Activated naive CD4-positive, alpha-beta T cell treated with anti-CD3 and anti-CD28 coated beads, Interleukin-2, amount 10 ng/mL, durations not matched to agents 7 days and 5 days (primary cell): ENCODE measurements at regions not wholly inside any gene's neighbourhood (a gene's known extent, or its start where the extent isn't known, plus 50 kb on each side); places are given as distances from the start of the nearest gene placed in this dataset.
"Not testable (repeated sequence)": the region's sequence is repeated elsewhere in the genome, so short reads cannot be mapped to it uniquely, and the experiment has no call there.

ENCODE experiments used
- CTCF ChIA-PET: fragments of 350-600 bp; sonication (Branson Sonifier 250); formaldehyde crosslinking; loops from one replicate; lab custom pipeline; 2021; ENCODE audit warnings: antibody characterized with exemption; lab: Charles Lee
- DNase-seq: peaks from one replicate; pipeline ENCODE4 v3.0.0-alpha.2; 2020
- H3K27ac Mint-ChIP-seq: one replicate; pipeline ENCODE4 v1.8.0; 2021; ENCODE audit warnings: mild to moderate bottlenecking, moderate library complexity, mixed read lengths
- H3K27me3 Mint-ChIP-seq: one replicate; pipeline ENCODE4 v1.8.0; 2021; ENCODE audit warnings: mild to moderate bottlenecking, mixed read lengths
- H3K36me3 Mint-ChIP-seq: one replicate; pipeline ENCODE4 v1.8.0; 2021; ENCODE audit warnings: mixed read lengths
- H3K4me1 Mint-ChIP-seq: one replicate; pipeline ENCODE4 v1.8.0; 2021; ENCODE audit warnings: mixed read lengths
- H3K4me3 Mint-ChIP-seq: one replicate; pipeline ENCODE4 v1.8.0; 2021; ENCODE audit warnings: mild to moderate bottlenecking, moderate library complexity, mixed read lengths
- H3K9me3 Mint-ChIP-seq: one replicate; pipeline ENCODE4 v1.8.0; 2021; ENCODE audit warnings: mixed read lengths

DNA sequence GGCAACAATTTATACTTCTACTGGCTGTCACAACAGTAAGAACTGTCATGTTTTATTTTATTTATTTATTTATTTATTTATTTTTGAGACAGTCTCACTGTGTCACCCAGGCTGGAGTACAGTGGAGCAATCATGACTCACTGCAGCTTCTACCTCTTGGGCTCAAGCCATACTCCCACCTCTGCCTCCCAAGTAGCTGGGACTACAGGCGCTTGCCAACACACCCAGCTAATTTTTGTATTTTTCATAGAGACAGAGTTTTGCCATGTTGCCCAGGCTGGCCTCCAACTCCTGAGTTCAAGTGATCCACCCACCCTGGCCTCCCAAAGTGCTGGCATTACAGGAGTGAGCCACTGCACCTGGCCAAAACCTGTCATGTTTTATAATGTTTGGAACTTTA lies 255.1 kb upstream of the DUSP10 start:
- H3K4me1 Mint-ChIP-seq, result peaks cover 15% of the 10 kb centered on the region

DNA sequence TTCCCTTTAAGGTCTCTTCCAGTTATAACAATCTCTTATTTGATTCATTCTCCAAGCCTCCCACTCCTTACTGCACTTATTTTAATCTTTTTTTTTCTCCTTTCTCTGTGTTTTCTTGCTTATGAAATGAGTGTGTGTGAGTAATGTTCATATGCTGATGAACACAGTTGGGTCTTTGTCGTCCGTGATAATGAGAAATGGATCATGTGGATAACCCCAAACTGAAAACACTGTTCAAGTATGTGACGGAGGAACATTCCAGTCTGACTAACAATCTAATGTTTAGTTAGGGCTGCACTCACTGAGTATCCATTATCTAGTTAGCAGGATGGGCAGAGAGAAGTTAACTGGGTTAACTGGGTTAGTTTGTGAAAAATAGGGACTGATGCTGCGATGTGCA lies 253.1 kb upstream of the DUSP10 start:
- Mint-ChIP-seq H3K27me3 (no peaks in the 10 kb centered on the region), H3K4me3 (no peak overlapping the region), H3K4me1 (peaks cover 15% of the 10 kb centered on the region), H3K27ac (no peak overlapping the region), H3K36me3 (no peaks in the 10 kb centered on the region), H3K9me3 (no peaks in the 10 kb centered on the region)
- DNase-seq, result no peak
- CTCF ChIA-PET, result no interaction called here

More for the DNA sequence above, 255.1 kb upstream of the DUSP10 start:
- H3K27ac Mint-ChIP-seq, DNase-seq, H3K36me3 Mint-ChIP-seq, H3K9me3 Mint-ChIP-seq, CTCF ChIA-PET, H3K4me3 Mint-ChIP-seq, H3K27me3 Mint-ChIP-seq: not testable (repeated sequence)

DNA sequence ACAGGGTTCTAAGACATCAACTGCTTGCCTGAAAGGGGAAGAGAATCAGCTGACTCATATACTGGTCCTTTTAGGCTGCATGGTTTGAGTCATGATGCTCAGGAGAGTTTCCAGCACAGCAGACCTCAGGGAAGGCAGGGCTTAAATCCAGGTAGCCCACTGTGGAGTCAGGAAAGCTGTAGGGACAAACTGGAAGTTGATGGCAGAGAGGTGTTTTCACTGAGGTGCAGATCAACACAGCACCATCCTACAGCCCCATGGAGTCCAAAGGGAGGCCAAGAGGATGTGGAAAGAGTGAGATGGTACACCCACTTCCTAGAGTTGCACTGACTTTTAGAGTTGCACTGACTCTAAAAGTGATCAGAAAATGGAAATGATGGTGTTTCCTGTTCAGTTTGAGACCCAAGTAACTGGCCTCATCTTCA lies 252.4 kb upstream of the DUSP10 start:
- CTCF ChIA-PET, result interaction anchor here (1.3 kb wide), 1 partner anchor 14 kb away, joined by 4 read pairs; no protein-coding TSS in a partner anchor
- Mint-ChIP-seq H3K27me3 (no peaks in the 10 kb centered on the region), H3K4me1 (peaks cover 15% of the 10 kb centered on the region), H3K36me3 (no peaks in the 10 kb centered on the region), H3K9me3 (no peaks in the 10 kb centered on the region), H3K27ac (no peak overlapping the region), H3K4me3 (no peak overlapping the region)
- DNase-seq, result no peak

GRCh38 chr1:221993444-221993948 lies 251.6 kb upstream of the DUSP10 start:
- H3K27me3 Mint-ChIP-seq, result no peaks in the 10 kb centered on the region
- no peaks in the 10 kb centered on the region for H3K36me3 Mint-ChIP-seq
- H3K9me3 Mint-ChIP-seq, result no peaks in the 10 kb centered on the region
- no peak overlapping the region for H3K4me3 Mint-ChIP-seq
- H3K4me1 Mint-ChIP-seq, result peaks cover 15% of the 10 kb centered on the region
- CTCF ChIA-PET, result interaction anchor here (1.3 kb wide), 1 partner anchor 15 kb away, joined by 4 read pairs; no protein-coding TSS in a partner anchor
- no peak overlapping the region for H3K27ac Mint-ChIP-seq
- DNase-seq, result no peak

DNA sequence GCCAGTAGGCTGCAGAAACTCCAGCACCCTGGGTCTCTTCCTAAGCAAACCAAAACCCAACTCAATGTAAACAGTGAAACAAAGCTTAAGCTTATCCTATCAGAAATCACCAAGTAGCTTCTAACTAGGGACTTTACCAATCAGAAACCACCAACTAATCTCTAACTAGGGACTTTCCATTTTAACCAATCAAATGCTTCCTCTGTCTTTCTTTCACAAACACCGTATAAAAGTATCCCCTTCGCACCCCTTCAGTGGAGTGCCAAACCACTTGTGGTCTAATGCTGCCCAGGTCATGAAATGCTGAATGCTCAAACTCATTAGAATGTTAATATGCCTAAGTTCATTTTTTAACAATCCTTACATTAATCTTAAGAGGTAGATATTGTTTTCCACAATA lies 250.5 kb upstream of the DUSP10 start:
- CTCF ChIA-PET, result no interaction called here
- H3K27ac Mint-ChIP-seq, result no peak overlapping the region

DNA sequence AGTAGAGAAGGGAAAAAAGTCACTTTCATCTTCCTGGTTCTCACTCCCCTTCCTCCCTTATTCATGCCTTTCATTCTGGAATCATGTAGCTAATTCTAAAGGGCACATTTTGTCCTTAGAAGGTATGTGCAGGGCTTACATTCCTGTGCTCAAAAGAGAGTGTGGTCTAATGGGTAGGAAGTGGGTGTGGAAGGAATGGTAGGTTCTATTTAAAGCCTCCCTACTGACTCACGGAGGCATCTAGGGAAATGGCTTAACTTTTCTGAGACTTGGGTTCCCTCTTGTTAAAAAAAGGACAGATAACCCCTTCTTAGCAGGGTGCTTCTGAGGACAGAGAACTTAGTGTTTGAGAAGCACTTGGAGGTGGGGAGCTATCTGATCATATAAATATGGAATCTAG lies 249.3 kb upstream of the DUSP10 start:
- no peaks in the 10 kb centered on the region for H3K9me3 Mint-ChIP-seq
- no peak overlapping the region for H3K27ac Mint-ChIP-seq
- peaks cover 15% of the 10 kb centered on the region for H3K4me1 Mint-ChIP-seq
- H3K36me3 Mint-ChIP-seq, result no peaks in the 10 kb centered on the region
- DNase-seq, result no peak
- CTCF ChIA-PET, result no interaction called here
- H3K4me3 Mint-ChIP-seq, result no peak overlapping the region
- no peaks in the 10 kb centered on the region for H3K27me3 Mint-ChIP-seq

More for the DNA sequence above, 250.5 kb upstream of the DUSP10 start:
- Mint-ChIP-seq H3K4me3 (no peak overlapping the region), H3K4me1 (peaks cover 15% of the 10 kb centered on the region), H3K9me3 (no peaks in the 10 kb centered on the region), H3K27me3 (no peaks in the 10 kb centered on the region), H3K36me3 (no peaks in the 10 kb centered on the region)
- no peak for DNase-seq

DNA sequence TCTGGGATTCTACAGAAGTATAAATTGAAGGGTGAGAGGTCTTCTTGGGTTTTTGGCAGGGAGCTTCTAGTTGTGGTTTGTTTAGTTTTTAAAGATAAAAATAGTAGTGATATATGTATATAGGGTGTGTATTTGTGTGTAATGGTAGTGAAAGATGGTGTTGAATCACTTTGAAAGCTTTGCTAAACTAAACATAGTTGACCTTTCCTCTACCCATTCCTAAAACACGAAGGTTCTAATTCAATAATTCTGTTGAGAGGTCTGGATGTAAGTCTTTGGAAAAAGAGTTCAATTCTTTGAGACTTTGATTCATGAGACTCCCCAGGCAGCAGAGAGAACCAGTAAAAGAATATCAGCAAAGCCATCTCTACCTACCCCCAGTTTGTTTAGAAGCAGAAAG lies 247.9 kb upstream of the DUSP10 start:
- peaks cover 13% of the 10 kb centered on the region for H3K4me1 Mint-ChIP-seq
- no peak overlapping the region for H3K4me3 Mint-ChIP-seq
- no peaks in the 10 kb centered on the region for H3K9me3 Mint-ChIP-seq
- no peaks in the 10 kb centered on the region for H3K27me3 Mint-ChIP-seq
- no peak overlapping the region for H3K27ac Mint-ChIP-seq
- no peaks in the 10 kb centered on the region for H3K36me3 Mint-ChIP-seq
- no peak for DNase-seq
- CTCF ChIA-PET, result no interaction called here

GRCh38 chr1:221988829-221989228 lies 246.9 kb upstream of the DUSP10 start:
- H3K27ac Mint-ChIP-seq, result no peak overlapping the region
- no peaks in the 10 kb centered on the region for H3K36me3 Mint-ChIP-seq
- DNase-seq, result no peak
- CTCF ChIA-PET, result no interaction called here
- no peaks in the 10 kb centered on the region for H3K9me3 Mint-ChIP-seq
- H3K4me3 Mint-ChIP-seq, result no peak overlapping the region
- peaks cover 5% of the 10 kb centered on the region for H3K4me1 Mint-ChIP-seq
- H3K27me3 Mint-ChIP-seq, result no peaks in the 10 kb centered on the region

- Mint-ChIP-seq H3K36me3 (no peaks in the 10 kb centered on the region), H3K4me1 (no peaks in the 10 kb centered on the region), H3K27ac (no peak overlapping the region), H3K9me3 (no peaks in the 10 kb centered on the region), H3K4me3 (no peak overlapping the region), H3K27me3 (no peaks in the 10 kb centered on the region)
- CTCF ChIA-PET, result no interaction called here
- no peak for DNase-seq
Observed at GRCh38 chr1:221987860-221988520, 246.1 kb upstream of the DUSP10 start.

DNA sequence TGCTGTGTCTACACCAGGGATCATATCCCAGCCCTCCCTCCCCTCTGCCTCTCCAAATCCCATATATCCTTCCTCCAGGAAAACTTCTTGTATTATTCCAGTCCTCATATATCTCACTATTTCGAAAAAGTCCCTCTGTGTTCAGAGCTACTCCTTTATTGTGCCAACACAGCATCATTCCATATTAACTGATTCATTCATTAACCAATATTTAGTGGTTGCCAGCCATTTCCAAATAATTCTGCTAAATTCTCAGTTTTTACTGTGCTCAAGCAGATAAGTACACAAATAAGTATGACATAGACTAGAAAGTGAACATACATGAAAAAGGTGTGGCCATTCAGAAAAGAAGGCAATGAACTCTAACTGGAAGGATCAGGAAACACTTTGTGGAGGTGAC lies 241.6 kb upstream of the DUSP10 start:
- CTCF ChIA-PET, result no interaction called here
- H3K36me3 Mint-ChIP-seq, result no peaks in the 10 kb centered on the region
- DNase-seq, result no peak
- H3K4me1 Mint-ChIP-seq, result no peaks in the 10 kb centered on the region
- H3K27me3 Mint-ChIP-seq, result no peaks in the 10 kb centered on the region
- no peaks in the 10 kb centered on the region for H3K9me3 Mint-ChIP-seq
- H3K4me3 Mint-ChIP-seq, result no peak overlapping the region
- H3K27ac Mint-ChIP-seq, result no peak overlapping the region

DNA sequence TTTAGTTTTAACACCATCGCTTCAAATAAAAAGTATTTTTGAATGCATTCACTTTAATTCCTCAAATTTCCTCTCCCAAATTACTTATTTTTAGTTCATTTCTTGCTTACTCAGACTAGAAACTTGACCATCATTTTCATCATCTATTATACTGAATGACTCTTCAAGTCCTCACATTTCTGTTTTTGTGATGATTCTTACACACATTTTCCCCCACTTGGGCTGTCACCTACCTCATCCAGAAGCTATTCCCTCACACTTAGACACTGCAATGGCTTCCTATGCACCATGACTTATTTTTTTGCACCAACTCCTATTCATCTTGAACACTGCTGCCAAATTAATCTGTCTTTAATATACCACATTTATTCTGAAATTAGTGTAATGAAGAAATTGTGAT lies 239.6 kb upstream of the DUSP10 start:
- CTCF ChIA-PET, result no interaction called here
- no peaks in the 10 kb centered on the region for H3K9me3 Mint-ChIP-seq

GRCh38 chr1:221979444-221980032 lies 237.6 kb upstream of the DUSP10 start:
- Mint-ChIP-seq H3K27me3 (no peaks in the 10 kb centered on the region), H3K27ac (no peak overlapping the region), H3K4me1 (no peaks in the 10 kb centered on the region), H3K36me3 (no peaks in the 10 kb centered on the region), H3K9me3 (no peaks in the 10 kb centered on the region), H3K4me3 (no peak overlapping the region)
- CTCF ChIA-PET, result interaction anchor here (0.8 to 1.0 kb wide), 2 partner anchors 378 to 473 kb away, joined by 3 read pairs; no protein-coding TSS in a partner anchor
- no peak for DNase-seq

More for the DNA sequence above, 239.6 kb upstream of the DUSP10 start:
- Mint-ChIP-seq H3K4me1 (no peaks in the 10 kb centered on the region), H3K36me3 (no peaks in the 10 kb centered on the region), H3K27ac (no peak overlapping the region), H3K4me3 (no peak overlapping the region), H3K27me3 (no peaks in the 10 kb centered on the region)
- DNase-seq, result no peak

DNA sequence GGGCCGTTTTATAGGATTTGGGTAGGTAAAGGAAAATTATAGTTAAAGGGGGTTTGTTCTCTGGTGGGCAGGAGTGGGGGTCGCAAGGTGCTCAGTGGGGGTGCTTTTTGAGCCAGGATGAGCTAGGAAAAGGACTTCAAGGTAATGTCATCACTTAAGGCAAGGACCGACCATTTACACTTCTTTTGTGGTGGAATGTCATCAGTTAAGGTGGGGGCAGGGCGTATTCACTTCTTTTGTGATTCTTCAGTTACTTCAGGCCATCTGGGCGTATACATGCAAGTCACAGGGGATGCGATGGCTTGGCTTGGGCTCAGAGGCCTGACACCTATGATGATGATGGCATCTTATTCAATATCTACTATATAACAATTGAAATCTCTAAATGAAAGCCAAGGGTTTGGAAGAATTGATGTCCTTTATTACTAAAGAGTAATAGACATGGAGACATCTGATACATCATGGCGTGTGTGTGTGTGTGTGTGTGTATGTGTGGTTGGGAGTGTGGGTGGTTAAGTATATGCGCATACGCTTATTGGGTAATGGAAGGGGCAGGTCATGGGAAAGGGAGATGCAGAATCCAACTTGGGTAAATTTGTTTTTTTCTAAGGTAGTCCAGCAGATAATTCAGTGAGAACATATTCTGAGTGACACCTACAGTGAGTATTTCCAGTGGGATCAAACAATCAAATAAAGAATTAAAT lies 236.9 kb upstream of the DUSP10 start:
- not testable (repeated sequence) for H3K27me3 Mint-ChIP-seq, H3K9me3 Mint-ChIP-seq, H3K4me3 Mint-ChIP-seq, H3K4me1 Mint-ChIP-seq, H3K27ac Mint-ChIP-seq, DNase-seq, H3K36me3 Mint-ChIP-seq
- CTCF ChIA-PET, result interaction anchor here (1.0 kb wide), 1 partner anchor 474 kb away, joined by 3 read pairs; no protein-coding TSS in a partner anchor

GRCh38 chr1:221973787-221974186 lies 231.9 kb upstream of the DUSP10 start:
- H3K27ac Mint-ChIP-seq, result not testable (repeated sequence)

More at GRCh38 chr1:221973787-221974186, 231.9 kb upstream of the DUSP10 start:
- H3K9me3 Mint-ChIP-seq, H3K4me1 Mint-ChIP-seq, CTCF ChIA-PET, H3K36me3 Mint-ChIP-seq, H3K4me3 Mint-ChIP-seq, DNase-seq, H3K27me3 Mint-ChIP-seq: not testable (repeated sequence)
